HCT116 (cell line): ENCODE measurements at regions not wholly inside any gene's neighbourhood (a gene's known extent, or its start where the extent isn't known, plus 50 kb on each side); places are given as distances from the start of the nearest gene placed in this dataset.

Experiments used
- ATAC-seq: fragments of 200-7000 bp; cut with Tn5 transposase; 2 replicates; pipeline ENCODE4 v1.9.1; 2020; ENCODE audit warnings: mild to moderate bottlenecking, moderate library complexity
- BruUV-seq: library from RNA; stranded (reverse); fragments of 400-500 nt; replicated peaks from 2 replicates; lab custom pipeline; 2021; lab: Mats Ljungman, UMichigan
- CTCF ChIA-PET: fragments of 300-600 bp; sonication (Branson Sonifier 250); formaldehyde crosslinking; loops from one replicate; lab custom pipeline; 2021; ENCODE audit warnings: antibody characterized with exemption; lab: Charles Lee
- POLR2A ChIA-PET: fragments of 300-600, 350-600 bp; sonication (Branson Sonifier 250); formaldehyde crosslinking; loops from one replicate; lab custom pipeline; 2021; ENCODE audit warnings: antibody characterized with exemption; lab: Charles Lee
- RAD21 ChIA-PET, 2 experiments: fragments of 300-600 bp; sonication (Branson Sonifier 250); formaldehyde crosslinking; loops; one replicate each; lab custom pipeline; 2023; ENCODE audit warnings: low total read pairs in 2 of 2; ENCODE audit not compliant: uncharacterized antibody in 2 of 2, unreplicated experiment in 2 of 2, low non-redundant PET in 1 of 2; lab: Charles Lee
- DNase-seq: peaks from one replicate; pipeline ENCODE4 v3.0.0-alpha.2; 2010; ENCODE audit warnings: low read depth, low spot score
- H2AFZ ChIP-seq: fragments of 200-600 bp; shearing (Covaris generic), sonication (generic); 2 replicates; pipeline ENCODE4 v1.6.1; 2017; ENCODE audit warnings: low read depth, mixed run types, mixed read lengths, antibody characterized with exemption, low read length; ENCODE audit not compliant: poor library complexity, severe bottlenecking
- H3K27ac ChIP-seq: 2 replicates; pipeline ENCODE4 v1.5.1; 2012; ENCODE audit warnings: low read depth, low read length
- H3K27me3 ChIP-seq: fragments of 200-600 bp; sonication (generic); 2 replicates; pipeline ENCODE4 v1.6.1; 2016; ENCODE audit warnings: mixed run types, low read length, mixed read lengths; ENCODE audit not compliant: insufficient read depth
- H3K36me3 ChIP-seq, 2 experiments: fragments of 200-500 bp in 1 of 2; fragments of 200-600 bp in 1 of 2; sonication (Bioruptor generic) in 1 of 2; sonication (generic) in 1 of 2; 2 replicates each; pipeline versions ENCODE4 v1.5.1 to v1.6.1; 2014 to 2016; ENCODE audit warnings: low read length in 2 of 2, inconsistent platforms in 1 of 2, mixed read lengths in 1 of 2, mixed run types in 1 of 2; ENCODE audit not compliant: insufficient read depth in 2 of 2, control insufficient read depth in 1 of 2
- H3K4me1 ChIP-seq, 2 experiments: fragments of 200-600 bp in 1 of 2; sonication (generic) in 1 of 2; 2 replicates each; pipeline versions ENCODE4 v1.5.1 to v1.6.1; 2012 to 2017; ENCODE audit warnings: low read length in 2 of 2, inconsistent platforms in 1 of 2, mild to moderate bottlenecking in 1 of 2, mixed read lengths in 1 of 2, mixed run types in 1 of 2, moderate library complexity in 1 of 2; ENCODE audit not compliant: insufficient read depth in 2 of 2, control insufficient read depth in 1 of 2
- H3K4me2 ChIP-seq: fragments of 200-600 bp; sonication (generic); 2 replicates; pipeline ENCODE4 v1.6.1; 2017; ENCODE audit warnings: mixed run types, low read length, mixed read lengths
- H3K4me3 ChIP-seq, 2 experiments: fragments of 200-600 bp in 1 of 2; sonication (generic) in 1 of 2; replicated peaks in 1 of 2; 2 replicates each; pipeline ENCODE4 v1.5.1; 2011 to 2016; ENCODE audit warnings: low read length in 2 of 2, control low read depth in 1 of 2, low read depth in 1 of 2, mild to moderate bottlenecking in 1 of 2, mixed read lengths in 1 of 2, mixed run types in 1 of 2
- H3K79me2 ChIP-seq: fragments of 200-600 bp; sonication (generic); 2 replicates; pipeline ENCODE4 v1.6.1; 2017; ENCODE audit warnings: mild to moderate bottlenecking, mixed run types, low read length, moderate library complexity, mixed read lengths; ENCODE audit not compliant: insufficient read depth
- H3K9ac ChIP-seq: fragments of 200-600 bp; sonication (generic); 2 replicates; pipeline ENCODE4 v1.6.1; 2016; ENCODE audit warnings: low read length, mixed read lengths
- H3K9me2 ChIP-seq: fragments of 200-600 bp; sonication (generic), shearing (Covaris generic); 2 replicates; pipeline ENCODE4 v1.6.1; 2017; ENCODE audit warnings: mixed run types, mild to moderate bottlenecking, moderate library complexity; ENCODE audit not compliant: insufficient read depth
- H3K9me3 ChIP-seq, 2 experiments: fragments of 200-500 bp in 1 of 2; fragments of 200-600 bp in 1 of 2; sonication (Bioruptor generic) in 1 of 2; sonication (generic) in 1 of 2; 2 replicates each; pipeline ENCODE4 v1.6.1; 2014 to 2017; ENCODE audit warnings: low read length in 2 of 2, mixed read lengths in 2 of 2, inconsistent platforms in 1 of 2, low read depth in 1 of 2, mild to moderate bottlenecking in 1 of 2, mixed run types in 1 of 2, moderate library complexity in 1 of 2; ENCODE audit not compliant: control insufficient read depth in 1 of 2, insufficient read depth in 1 of 2
- H4K20me1 ChIP-seq: fragments of 200-600 bp; sonication (generic), shearing (Covaris generic); 2 replicates; pipeline ENCODE4 v1.6.1; 2017; ENCODE audit warnings: mixed run types, mild to moderate bottlenecking, moderate library complexity; ENCODE audit not compliant: insufficient read depth
- ATF3 ChIP-seq: IDR thresholded peaks from 2 replicates; pipeline ENCODE4 v1.6.1; 2012
- CBX3 ChIP-seq: IDR thresholded peaks from 2 replicates; pipeline ENCODE4 v1.6.1; 2012; ENCODE audit warnings: low read depth
- CEBPB ChIP-seq: IDR thresholded peaks from 2 replicates; pipeline ENCODE4 v1.6.1; 2012; ENCODE audit warnings: low read depth
- CTCF ChIP-seq, 3 experiments: fragments of 200-600 bp in 1 of 3; sonication (generic) in 1 of 3; IDR thresholded peaks in 2 of 3; conservative IDR thresholded peaks in 1 of 3; 2 replicates each; pipeline ENCODE4 v1.5.1; 2012 to 2017; ENCODE audit warnings: low read depth in 2 of 3, low read length in 2 of 3, antibody characterized with exemption in 1 of 3, borderline replicate concordance in 1 of 3, control low read depth in 1 of 3, mild to moderate bottlenecking in 1 of 3, mixed read lengths in 1 of 3, mixed run types in 1 of 3, moderate library complexity in 1 of 3; ENCODE audit not compliant: insufficient read depth in 1 of 3
- EGR1 ChIP-seq: IDR thresholded peaks from 2 replicates; pipeline ENCODE4 v1.6.1; 2012; ENCODE audit warnings: low read depth
- EZH2 ChIP-seq: fragments of 200-600 bp; sonication (generic); IDR thresholded peaks from 2 replicates; pipeline ENCODE4 v1.6.1; 2017; ENCODE audit warnings: antibody characterized with exemption, mixed run types
- EZH2phosphoT487 ChIP-seq: fragments of 200-600 bp; IDR thresholded peaks from 2 replicates; pipeline ENCODE4 v1.6.1; 2018; ENCODE audit warnings: antibody characterized with exemption, borderline replicate concordance
- FOSL1 ChIP-seq: IDR thresholded peaks from 2 replicates; pipeline ENCODE4 v1.6.1; 2012; ENCODE audit warnings: low read depth
- MAX ChIP-seq: IDR thresholded peaks from 2 replicates; pipeline ENCODE4 v1.6.1; 2012
- POLR2AphosphoS5 ChIP-seq: IDR thresholded peaks from 2 replicates; pipeline ENCODE4 v1.6.1; 2011; ENCODE audit warnings: mild to moderate bottlenecking, low read depth, low read length, moderate library complexity
- RAD21 ChIP-seq: IDR thresholded peaks from 2 replicates; pipeline ENCODE4 v1.6.1; 2012; ENCODE audit warnings: low read depth, mild to moderate bottlenecking
- REST ChIP-seq: IDR thresholded peaks from 2 replicates; pipeline ENCODE4 v1.6.1; 2012; ENCODE audit warnings: low read depth
- SIN3A ChIP-seq: IDR thresholded peaks from 2 replicates; pipeline ENCODE4 v1.6.1; 2012; ENCODE audit warnings: low read depth
- SP1 ChIP-seq: IDR thresholded peaks from 2 replicates; pipeline ENCODE4 v1.6.1; 2012; ENCODE audit warnings: low read depth
- SRF ChIP-seq: IDR thresholded peaks from 2 replicates; pipeline ENCODE4 v1.6.1; 2012; ENCODE audit warnings: low read depth
- TCF7L2 ChIP-seq: IDR thresholded peaks from 2 replicates; pipeline ENCODE4 v1.7.0; 2011; ENCODE audit warnings: borderline replicate concordance, inconsistent platforms; ENCODE audit not compliant: insufficient read depth, insufficient read length; ENCODE audit errors: extremely low read depth
- YY1 ChIP-seq: IDR thresholded peaks from 2 replicates; pipeline ENCODE4 v1.6.1; 2011; ENCODE audit warnings: low read length, low read depth, moderate library complexity, mild to moderate bottlenecking; ENCODE audit not compliant: insufficient replicate concordance; ENCODE audit errors: extremely low read depth
- ZBTB33 ChIP-seq: IDR thresholded peaks from 2 replicates; pipeline ENCODE4 v1.6.1; 2011; ENCODE audit warnings: mild to moderate bottlenecking, low read length, moderate library complexity; ENCODE audit not compliant: insufficient replicate concordance; ENCODE audit errors: extremely low read depth
- ZFX ChIP-seq: fragments of 450-650 bp; IDR thresholded peaks from 2 replicates; pipeline ENCODE4 v1.6.1; 2017
- intact Hi-C: fragments of 100-400 bp; cut with micrococcal nuclease; formaldehyde crosslinking; loops from 2 replicates; pipeline ENCODE4 v1.10.0; 2022

GRCh38 chr1:221002601-221003000 is 123.4 kb downstream of the HLX start:
- Histone ChIP-seq H3K79me2 (no peaks in the 10 kb centered on the region), H3K9me3 (no peaks in the 10 kb centered on the region), H3K27ac (no peak overlapping the region), H3K4me1 (no peaks in the 10 kb centered on the region), H3K27me3 (no peaks in the 10 kb centered on the region), H3K9me2 (no peaks in the 10 kb centered on the region), H2AFZ (no peak overlapping the region), H4K20me1 (no peaks in the 10 kb centered on the region), H3K9ac (no peak overlapping the region), H3K36me3 (no peaks in the 10 kb centered on the region), H3K4me3 (no peak overlapping the region), H3K4me2 (no peak overlapping the region)
- ChIA-PET POLR2A (no interaction called here), CTCF (no interaction called here), RAD21 (no interaction called here)
- no peak for ATAC-seq
- BruUV-seq, result no TSS peak
- no peak for DNase-seq
- intact Hi-C loops, result no loop called here
- TF ChIP-seq CBX3, result no peak
- no peak for TF ChIP-seq RAD21
- TF ChIP-seq EZH2phosphoT487, result no peak
- no peak for TF ChIP-seq POLR2AphosphoS5
- no peak for TF ChIP-seq MAX
- TF ChIP-seq FOSL1, result no peak
- TF ChIP-seq TCF7L2, result no peak
- no peak for TF ChIP-seq YY1
- no peak for TF ChIP-seq CEBPB
- no peak for TF ChIP-seq EZH2
- TF ChIP-seq EGR1, result no peak
- no peak for TF ChIP-seq CTCF (IDR thresholded peaks at IDR 0.05 in 2 of 3, conservative IDR thresholded peaks at IDR 0.05 in 1 of 3; ENCODE audit: borderline replicate concordance in 1 of 3, insufficient read depth in 1 of 3, low read depth in 2 of 3, low read length in 2 of 3)
- no peak for TF ChIP-seq ZBTB33
- TF ChIP-seq ZFX, result no peak
- TF ChIP-seq ATF3, result no peak
- TF ChIP-seq REST, result no peak
- no peak for TF ChIP-seq SIN3A
- no peak for TF ChIP-seq SRF
- no peak for TF ChIP-seq SP1
